Neural progenitor cell (in vitro differentiated cells): ENCODE measurements at regions not wholly inside any gene's neighbourhood (a gene's known extent, or its start where the extent isn't known, plus 50 kb on each side); places are given as distances from the start of the nearest gene placed in this dataset.

ENCODE experiments used
- EZH2 ChIP-seq: fragments of 200-600 bp; sonication (generic); IDR thresholded peaks from 2 replicates; pipeline ENCODE4 v1.6.1; 2017; ENCODE audit warnings: antibody characterized with exemption, mild to moderate bottlenecking, moderate library complexity
- EZH2phosphoT487 ChIP-seq: fragments of 200-600 bp; sonication (generic); IDR thresholded peaks from 2 replicates; pipeline ENCODE4 v1.6.1; 2017; ENCODE audit warnings: antibody characterized with exemption
- TF ChIP-seq, protein P1 (sequence below): fragments of 200-600 bp; sonication (generic); IDR thresholded peaks from 2 replicates; pipeline ENCODE4 v1.5.1; 2017; ENCODE audit warnings: antibody characterized with exemption, mild to moderate bottlenecking

DNA sequence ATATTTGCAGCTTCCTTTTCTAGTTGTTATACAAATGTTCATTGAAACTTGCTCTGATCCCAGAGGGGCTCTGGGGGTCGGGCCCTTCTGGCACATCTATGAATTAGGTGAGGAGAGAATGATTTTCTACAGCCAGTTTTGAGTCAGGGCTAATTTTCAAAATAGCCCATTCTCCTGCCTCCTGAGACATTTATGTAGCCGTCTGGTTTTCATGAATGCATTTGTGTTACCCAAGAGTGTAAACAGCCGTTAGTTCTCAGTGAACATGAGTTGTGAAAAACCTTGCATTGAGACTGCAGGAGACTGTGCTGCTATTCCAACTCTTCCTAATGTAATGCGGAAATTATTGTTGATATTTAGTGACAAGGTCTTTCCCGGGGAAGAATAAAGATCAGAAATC, 122.5 kb downstream of the ICOS start:
- TF ChIP-seq EZH2, result no peak
- TF ChIP-seq, protein P1, sequence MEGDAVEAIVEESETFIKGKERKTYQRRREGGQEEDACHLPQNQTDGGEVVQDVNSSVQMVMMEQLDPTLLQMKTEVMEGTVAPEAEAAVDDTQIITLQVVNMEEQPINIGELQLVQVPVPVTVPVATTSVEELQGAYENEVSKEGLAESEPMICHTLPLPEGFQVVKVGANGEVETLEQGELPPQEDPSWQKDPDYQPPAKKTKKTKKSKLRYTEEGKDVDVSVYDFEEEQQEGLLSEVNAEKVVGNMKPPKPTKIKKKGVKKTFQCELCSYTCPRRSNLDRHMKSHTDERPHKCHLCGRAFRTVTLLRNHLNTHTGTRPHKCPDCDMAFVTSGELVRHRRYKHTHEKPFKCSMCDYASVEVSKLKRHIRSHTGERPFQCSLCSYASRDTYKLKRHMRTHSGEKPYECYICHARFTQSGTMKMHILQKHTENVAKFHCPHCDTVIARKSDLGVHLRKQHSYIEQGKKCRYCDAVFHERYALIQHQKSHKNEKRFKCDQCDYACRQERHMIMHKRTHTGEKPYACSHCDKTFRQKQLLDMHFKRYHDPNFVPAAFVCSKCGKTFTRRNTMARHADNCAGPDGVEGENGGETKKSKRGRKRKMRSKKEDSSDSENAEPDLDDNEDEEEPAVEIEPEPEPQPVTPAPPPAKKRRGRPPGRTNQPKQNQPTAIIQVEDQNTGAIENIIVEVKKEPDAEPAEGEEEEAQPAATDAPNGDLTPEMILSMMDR, result no peak
- TF ChIP-seq EZH2phosphoT487, result no peak
